Calu3 (cell line): ENCODE measurements at regions not wholly inside any gene's neighbourhood (a gene's known extent, or its start where the extent isn't known, plus 50 kb on each side); places are given as distances from the start of the nearest gene placed in this dataset.

Source experiments
- BruUV-seq: library from RNA; stranded (reverse); fragments of 400-500 nt; replicated peaks from 2 replicates; lab custom pipeline; 2021; lab: Mats Ljungman, UMichigan
- CTCF ChIA-PET: fragments of 300-600 bp; sonication (Branson Sonifier 250); formaldehyde crosslinking; loops from one replicate; lab custom pipeline; 2022; ENCODE audit warnings: antibody characterized with exemption; lab: Charles Lee
- DNase-seq: peaks from one replicate; pipeline ENCODE4 v3.0.0; 2022
- H3K27ac Mint-ChIP-seq: one replicate; pipeline ENCODE4 v1.8.0; 2022; ENCODE audit warnings: mixed read lengths; ENCODE audit not compliant: unreplicated experiment
- H3K27me3 Mint-ChIP-seq: one replicate; pipeline ENCODE4 v1.8.0; 2022; ENCODE audit warnings: mixed read lengths; ENCODE audit not compliant: unreplicated experiment
- H3K36me3 Mint-ChIP-seq: one replicate; pipeline ENCODE4 v1.8.0; 2022; ENCODE audit warnings: mild to moderate bottlenecking, moderate library complexity, mixed read lengths; ENCODE audit not compliant: insufficient read depth, unreplicated experiment
- H3K4me1 Mint-ChIP-seq: one replicate; pipeline ENCODE4 v1.8.0; 2022; ENCODE audit warnings: mild to moderate bottlenecking, low read depth, mixed read lengths; ENCODE audit not compliant: unreplicated experiment
- H3K4me3 Mint-ChIP-seq: one replicate; pipeline ENCODE4 v1.8.0; 2022; ENCODE audit warnings: mild to moderate bottlenecking, low read depth, moderate library complexity, mixed read lengths; ENCODE audit not compliant: unreplicated experiment
- H3K9me3 Mint-ChIP-seq: one replicate; pipeline ENCODE4 v1.8.0; 2022; ENCODE audit warnings: low read depth, mixed read lengths; ENCODE audit not compliant: unreplicated experiment
- intact Hi-C: fragments of 100-400 bp; cut with micrococcal nuclease; formaldehyde crosslinking; loops from one replicate; pipeline ENCODE4 v1.10.0; 2022; ENCODE audit not compliant: unreplicated experiment
- TF ChIP-seq, protein P1 (sequence below): fragments of 200-600 bp; IDR thresholded peaks from one replicate; pipeline ENCODE4 v1.8.0; 2022; ENCODE audit warnings: antibody characterized with exemption; ENCODE audit not compliant: unreplicated experiment

DNA sequence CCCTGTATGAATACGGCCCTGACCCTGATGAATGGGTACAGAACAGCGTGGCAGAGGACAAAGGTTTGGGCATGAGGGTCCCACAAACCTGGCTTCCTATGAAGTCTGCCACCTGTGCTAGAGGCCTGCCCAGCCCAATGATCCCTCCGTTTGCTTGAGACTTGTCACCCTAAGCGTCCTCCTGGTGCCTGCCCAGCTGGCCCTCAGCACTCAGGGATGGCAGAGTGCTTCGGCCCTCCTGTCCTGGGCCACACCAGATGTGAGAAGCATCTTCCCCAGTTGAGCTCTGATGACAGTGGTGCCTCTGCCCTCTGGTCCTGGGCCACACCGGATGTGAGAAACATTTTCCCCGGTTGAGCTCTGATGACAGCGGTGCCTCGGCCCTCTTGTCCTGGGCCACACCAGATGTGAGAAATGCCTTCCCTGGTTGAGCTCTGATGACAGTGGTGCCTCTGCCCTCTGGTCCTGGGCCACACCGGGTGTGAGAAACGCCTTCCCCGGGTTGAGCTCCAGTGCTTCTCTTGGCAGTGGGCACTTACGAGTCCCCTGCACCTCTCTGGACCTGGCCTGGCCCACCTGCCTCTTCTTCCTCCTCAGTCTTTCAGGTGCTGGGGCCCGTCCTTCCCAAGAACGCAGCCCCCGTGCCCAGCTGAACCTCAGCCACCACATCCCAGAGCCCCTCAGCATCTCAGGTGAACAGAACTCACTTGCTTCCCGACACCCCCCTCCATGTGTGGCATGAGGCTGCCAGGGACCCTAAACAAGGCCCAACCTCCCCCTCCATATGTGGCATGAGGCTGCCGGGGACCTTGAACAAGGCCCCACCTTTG lies 253.1 kb upstream of the IRX1 start:
- Mint-ChIP-seq H3K4me1 (no peaks in the 10 kb centered on the region), H3K27ac (no peak overlapping the region), H3K27me3 (no peaks in the 10 kb centered on the region), H3K36me3 (no peaks in the 10 kb centered on the region), H3K9me3 (peaks cover 5% of the 10 kb centered on the region), H3K4me3 (no peak overlapping the region)
- TF ChIP-seq, protein P1, sequence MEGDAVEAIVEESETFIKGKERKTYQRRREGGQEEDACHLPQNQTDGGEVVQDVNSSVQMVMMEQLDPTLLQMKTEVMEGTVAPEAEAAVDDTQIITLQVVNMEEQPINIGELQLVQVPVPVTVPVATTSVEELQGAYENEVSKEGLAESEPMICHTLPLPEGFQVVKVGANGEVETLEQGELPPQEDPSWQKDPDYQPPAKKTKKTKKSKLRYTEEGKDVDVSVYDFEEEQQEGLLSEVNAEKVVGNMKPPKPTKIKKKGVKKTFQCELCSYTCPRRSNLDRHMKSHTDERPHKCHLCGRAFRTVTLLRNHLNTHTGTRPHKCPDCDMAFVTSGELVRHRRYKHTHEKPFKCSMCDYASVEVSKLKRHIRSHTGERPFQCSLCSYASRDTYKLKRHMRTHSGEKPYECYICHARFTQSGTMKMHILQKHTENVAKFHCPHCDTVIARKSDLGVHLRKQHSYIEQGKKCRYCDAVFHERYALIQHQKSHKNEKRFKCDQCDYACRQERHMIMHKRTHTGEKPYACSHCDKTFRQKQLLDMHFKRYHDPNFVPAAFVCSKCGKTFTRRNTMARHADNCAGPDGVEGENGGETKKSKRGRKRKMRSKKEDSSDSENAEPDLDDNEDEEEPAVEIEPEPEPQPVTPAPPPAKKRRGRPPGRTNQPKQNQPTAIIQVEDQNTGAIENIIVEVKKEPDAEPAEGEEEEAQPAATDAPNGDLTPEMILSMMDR = no peak
- no peak for DNase-seq
- intact Hi-C loops = no loop called here
- CTCF ChIA-PET = no interaction called here
- no TSS peak for BruUV-seq

DNA sequence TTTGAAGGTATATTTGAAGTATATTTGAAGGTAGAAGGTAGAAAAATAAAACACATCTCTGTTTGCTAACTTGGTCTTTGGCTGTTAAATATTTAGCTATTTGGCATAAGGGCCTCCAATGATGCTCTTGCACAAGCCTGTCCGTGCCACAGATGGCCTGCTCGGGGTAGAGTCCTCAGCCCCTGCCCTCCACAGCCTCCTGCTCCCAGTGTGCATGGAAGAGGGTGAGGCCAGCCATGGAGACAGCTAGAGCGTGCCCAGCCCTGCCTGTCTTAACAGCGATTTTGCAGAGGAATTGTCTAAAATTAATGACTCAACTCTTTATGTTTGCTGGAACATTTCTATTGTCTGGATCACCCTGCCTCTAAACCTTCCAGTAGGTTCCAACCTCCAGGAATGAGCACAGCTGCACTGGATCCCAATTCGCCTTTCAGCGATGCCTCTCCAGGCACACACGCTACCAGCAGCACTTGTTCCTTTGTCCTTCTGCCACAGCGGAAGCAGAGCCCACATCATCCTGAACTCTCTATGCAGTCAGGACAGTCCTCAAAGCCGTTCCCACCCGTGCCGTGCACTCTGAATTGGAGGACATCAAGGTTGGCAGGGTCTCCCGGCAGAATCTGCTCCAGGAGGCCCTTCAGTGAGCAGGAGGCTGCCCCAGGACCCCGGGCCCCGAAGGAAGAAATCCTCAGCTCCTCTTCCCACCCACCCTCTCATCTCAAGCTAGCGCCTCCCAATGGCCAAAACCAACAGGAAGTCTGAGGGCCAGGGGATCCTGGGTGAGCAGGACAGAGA lies 254.0 kb upstream of the IRX1 start:
- no peaks in the 10 kb centered on the region for H3K27me3 Mint-ChIP-seq
- TF ChIP-seq, protein P1 = no peak
- peaks cover 5% of the 10 kb centered on the region for H3K9me3 Mint-ChIP-seq
- no peak overlapping the region for H3K27ac Mint-ChIP-seq
- H3K36me3 Mint-ChIP-seq = no peaks in the 10 kb centered on the region
- no TSS peak for BruUV-seq
- no peak overlapping the region for H3K4me3 Mint-ChIP-seq
- H3K4me1 Mint-ChIP-seq = no peaks in the 10 kb centered on the region
- CTCF ChIA-PET = no interaction called here
- no peak for DNase-seq
- intact Hi-C loops = no loop called here

DNA sequence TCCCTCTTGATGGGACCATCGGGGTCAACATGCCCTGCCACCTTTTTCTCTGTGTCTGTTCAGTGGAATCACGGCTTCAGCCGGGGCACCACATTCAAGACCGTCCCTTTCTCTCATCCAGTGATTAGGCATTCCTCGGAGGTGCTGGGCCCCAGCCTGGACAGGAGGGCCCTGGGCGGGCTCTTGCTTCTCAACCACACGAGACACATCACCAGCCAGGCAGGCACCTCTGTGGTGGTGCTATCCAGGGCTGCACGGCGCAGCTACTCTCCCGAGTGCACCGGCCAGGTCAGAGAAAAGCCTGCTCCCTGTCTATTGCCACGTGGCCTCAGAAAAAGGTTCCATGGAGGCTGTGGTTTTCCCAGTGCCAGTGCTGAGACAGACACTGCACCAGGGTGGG lies 255.2 kb upstream of the IRX1 start:
- no TSS peak for BruUV-seq
- Mint-ChIP-seq H3K36me3 (no peaks in the 10 kb centered on the region), H3K27ac (no peak overlapping the region), H3K9me3 (peaks cover 10% of the 10 kb centered on the region), H3K27me3 (no peaks in the 10 kb centered on the region), H3K4me1 (no peaks in the 10 kb centered on the region), H3K4me3 (no peak overlapping the region)
- intact Hi-C loops = no loop called here
- no peak for DNase-seq
- TF ChIP-seq, protein P1 = no peak
- CTCF ChIA-PET = no interaction called here

DNA sequence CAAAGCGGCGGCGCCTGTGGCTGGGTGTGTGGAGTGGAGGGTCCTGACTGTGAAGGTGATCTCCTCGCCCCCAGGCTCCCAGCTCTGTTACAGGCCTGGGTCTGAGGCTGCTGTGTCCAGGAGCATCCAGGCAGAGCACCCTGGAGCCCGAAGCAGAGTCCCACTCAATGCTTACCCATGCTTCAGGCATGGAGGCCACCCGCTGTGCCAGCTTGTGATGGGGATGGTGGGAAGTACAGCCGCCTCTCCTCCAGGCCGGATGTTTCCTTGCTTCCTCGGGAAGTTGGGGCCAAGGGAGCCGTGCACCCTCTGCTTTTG lies 255.9 kb upstream of the IRX1 start:
- no peaks in the 10 kb centered on the region for H3K36me3 Mint-ChIP-seq
- intact Hi-C loops = no loop called here
- H3K9me3 Mint-ChIP-seq = peaks cover 12% of the 10 kb centered on the region
- CTCF ChIA-PET = no interaction called here
- no peaks in the 10 kb centered on the region for H3K4me1 Mint-ChIP-seq
- no peaks in the 10 kb centered on the region for H3K27me3 Mint-ChIP-seq
- H3K27ac Mint-ChIP-seq = no peak overlapping the region
- BruUV-seq = no TSS peak
- DNase-seq = no peak
- no peak overlapping the region for H3K4me3 Mint-ChIP-seq
- TF ChIP-seq, protein P1 = no peak
